ENCODE measurements at regions not wholly inside any gene's neighbourhood (a gene's known extent, or its start where the extent isn't known, plus 50 kb on each side); places are given as distances from the start of the nearest gene placed in this dataset.

DNA sequence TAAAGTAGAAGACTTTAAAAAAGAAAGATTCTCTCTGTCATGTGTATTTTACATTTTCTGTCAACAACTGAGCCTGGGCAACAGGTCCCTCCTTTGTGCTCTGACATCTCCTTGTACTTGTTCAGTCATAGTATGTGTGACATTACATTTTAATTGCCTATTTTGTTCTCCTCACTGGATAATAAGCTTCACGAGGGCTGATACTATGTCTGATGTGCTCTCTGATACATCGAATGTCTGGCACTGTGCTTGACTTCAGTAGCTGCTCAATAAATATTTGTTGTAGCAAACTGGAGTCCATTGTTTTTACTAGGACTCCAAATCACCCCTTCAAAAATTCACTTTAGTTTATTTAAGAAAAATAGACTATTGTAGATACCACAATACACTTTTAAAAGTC is 482.0 kb downstream of the RASEF start:
- H3K4me3 Mint-ChIP-seq = no peak overlapping the region
- Histone ChIP-seq H3K4me3 (ENCODE audit: low read length) (no peak overlapping the region), H3K9me3 (ENCODE audit: control insufficient read depth, low read length) (peaks cover 6% of the 10 kb centered on the region), H3K27me3 (ENCODE audit: control insufficient read depth, insufficient read depth, low read length, poor library complexity, severe bottlenecking) (no peaks in the 10 kb centered on the region), H3K4me1 (ENCODE audit: control insufficient read depth, insufficient read depth, low read length) (no peaks in the 10 kb centered on the region), H3K36me3 (ENCODE audit: control insufficient read depth, insufficient read depth, low read length) (no peaks in the 10 kb centered on the region), H3K27ac (ENCODE audit: low read depth, low read length) (no peak overlapping the region), H3K9ac (ENCODE audit: extremely low read depth, low read length, poor library complexity, severe bottlenecking) (no peak overlapping the region)
- no peak overlapping the region for H3K27ac Mint-ChIP-seq
- peaks cover 7% of the 10 kb centered on the region for H3K9me3 Mint-ChIP-seq
- no peaks in the 10 kb centered on the region for H3K4me1 Mint-ChIP-seq
- no peak for DNase-seq
- 83 to 98% methylated on average over 1 to 2 of the region's 2 CpGs for WGBS, 2 experiments (ENCODE audit: insufficient coverage in 1 of 2, insufficient read length in 1 of 2)
- H3K27me3 Mint-ChIP-seq (ENCODE audit: insufficient read depth) = no peaks in the 10 kb centered on the region
- TF ChIP-seq, protein P1, sequence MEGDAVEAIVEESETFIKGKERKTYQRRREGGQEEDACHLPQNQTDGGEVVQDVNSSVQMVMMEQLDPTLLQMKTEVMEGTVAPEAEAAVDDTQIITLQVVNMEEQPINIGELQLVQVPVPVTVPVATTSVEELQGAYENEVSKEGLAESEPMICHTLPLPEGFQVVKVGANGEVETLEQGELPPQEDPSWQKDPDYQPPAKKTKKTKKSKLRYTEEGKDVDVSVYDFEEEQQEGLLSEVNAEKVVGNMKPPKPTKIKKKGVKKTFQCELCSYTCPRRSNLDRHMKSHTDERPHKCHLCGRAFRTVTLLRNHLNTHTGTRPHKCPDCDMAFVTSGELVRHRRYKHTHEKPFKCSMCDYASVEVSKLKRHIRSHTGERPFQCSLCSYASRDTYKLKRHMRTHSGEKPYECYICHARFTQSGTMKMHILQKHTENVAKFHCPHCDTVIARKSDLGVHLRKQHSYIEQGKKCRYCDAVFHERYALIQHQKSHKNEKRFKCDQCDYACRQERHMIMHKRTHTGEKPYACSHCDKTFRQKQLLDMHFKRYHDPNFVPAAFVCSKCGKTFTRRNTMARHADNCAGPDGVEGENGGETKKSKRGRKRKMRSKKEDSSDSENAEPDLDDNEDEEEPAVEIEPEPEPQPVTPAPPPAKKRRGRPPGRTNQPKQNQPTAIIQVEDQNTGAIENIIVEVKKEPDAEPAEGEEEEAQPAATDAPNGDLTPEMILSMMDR (conservative IDR thresholded peaks at IDR 0.05) = no peak
- no peaks in the 10 kb centered on the region for H3K36me3 Mint-ChIP-seq (ENCODE audit: low read depth)

GRCh38 chr9:82581516-82581915 is 481.4 kb downstream of the RASEF start:
- Histone ChIP-seq H3K27ac (ENCODE audit: low read depth, low read length) (no peak overlapping the region), H3K27me3 (ENCODE audit: control insufficient read depth, insufficient read depth, low read length, poor library complexity, severe bottlenecking) (no peaks in the 10 kb centered on the region), H3K36me3 (ENCODE audit: control insufficient read depth, insufficient read depth, low read length) (no peaks in the 10 kb centered on the region), H3K4me3 (ENCODE audit: low read length) (no peak overlapping the region), H3K9me3 (ENCODE audit: control insufficient read depth, low read length) (peaks cover 6% of the 10 kb centered on the region), H3K4me1 (ENCODE audit: control insufficient read depth, insufficient read depth, low read length) (no peaks in the 10 kb centered on the region), H3K9ac (ENCODE audit: extremely low read depth, low read length, poor library complexity, severe bottlenecking) (no peak overlapping the region)
- 80 to 100% methylated on average over 1 of the region's 1 CpG for WGBS, 2 experiments (ENCODE audit: insufficient coverage in 1 of 2, insufficient read length in 1 of 2)
- H3K36me3 Mint-ChIP-seq (ENCODE audit: low read depth) = no peaks in the 10 kb centered on the region
- no peak overlapping the region for H3K27ac Mint-ChIP-seq
- H3K4me1 Mint-ChIP-seq = no peaks in the 10 kb centered on the region
- TF ChIP-seq, protein P1 (conservative IDR thresholded peaks at IDR 0.05) = no peak
- DNase-seq = no peak
- H3K27me3 Mint-ChIP-seq (ENCODE audit: insufficient read depth) = no peaks in the 10 kb centered on the region
- H3K9me3 Mint-ChIP-seq = peaks cover 7% of the 10 kb centered on the region
- no peak overlapping the region for H3K4me3 Mint-ChIP-seq

- 87% methylated on average over 5 of the region's 5 CpGs; no CpG with 5 or more reads in 1 of the 2 experiments for WGBS, 2 experiments (ENCODE audit: insufficient coverage in 1 of 2, insufficient read length in 1 of 2)
- no peak overlapping the region for H3K9ac ChIP-seq (ENCODE audit: extremely low read depth, low read length, poor library complexity, severe bottlenecking)
- Mint-ChIP-seq H3K36me3 (ENCODE audit: low read depth) (no peaks in the 10 kb centered on the region), H3K27me3 (ENCODE audit: insufficient read depth) (no peaks in the 10 kb centered on the region), H3K4me1 (no peaks in the 10 kb centered on the region), H3K27ac (no peak overlapping the region), H3K9me3 (peaks cover 7% of the 10 kb centered on the region), H3K4me3 (no peak overlapping the region)
- no peaks in the 10 kb centered on the region for H3K36me3 ChIP-seq (ENCODE audit: control insufficient read depth, insufficient read depth, low read length)
- H3K27ac ChIP-seq (ENCODE audit: low read depth, low read length) = no peak overlapping the region
- TF ChIP-seq, protein P1 (conservative IDR thresholded peaks at IDR 0.05) = no peak
- H3K4me3 ChIP-seq (ENCODE audit: low read length) = no peak overlapping the region
- no peaks in the 10 kb centered on the region for H3K4me1 ChIP-seq (ENCODE audit: control insufficient read depth, insufficient read depth, low read length)
- peaks cover 6% of the 10 kb centered on the region for H3K9me3 ChIP-seq (ENCODE audit: control insufficient read depth, low read length)
- no peak for DNase-seq
- no peaks in the 10 kb centered on the region for H3K27me3 ChIP-seq (ENCODE audit: control insufficient read depth, insufficient read depth, low read length, poor library complexity, severe bottlenecking)
Observed at GRCh38 chr9:82581935-82582334, 481.0 kb downstream of the RASEF start.
